ENCODE measurements at regions not wholly inside any gene's neighbourhood (a gene's known extent, or its start where the extent isn't known, plus 50 kb on each side); places are given as distances from the start of the nearest gene placed in this dataset.

DNA sequence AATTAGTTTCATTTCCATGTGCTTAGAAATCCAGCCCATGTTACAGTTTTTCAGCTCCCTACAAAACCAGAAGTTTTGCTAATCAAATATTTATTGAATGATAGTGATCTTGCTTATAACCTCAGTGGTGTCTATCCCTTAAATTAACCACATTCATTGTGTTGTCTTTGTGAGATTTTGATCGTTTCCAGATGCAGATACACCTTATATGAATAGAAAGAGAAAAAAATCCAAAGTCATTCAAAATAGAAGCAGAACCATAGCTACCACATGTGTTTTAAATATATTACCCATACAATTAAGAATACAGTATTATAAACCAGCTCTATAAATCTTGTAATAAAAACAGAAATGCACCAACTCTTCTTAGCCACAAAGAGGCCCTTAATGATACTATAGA, 60.6 kb upstream of the RREB1 start:
- no peak overlapping the region for H3K27ac ChIP-seq
- TF ChIP-seq ZFX (IDR thresholded peaks at IDR 0.05), result no peak
- TF ChIP-seq, protein P1, sequence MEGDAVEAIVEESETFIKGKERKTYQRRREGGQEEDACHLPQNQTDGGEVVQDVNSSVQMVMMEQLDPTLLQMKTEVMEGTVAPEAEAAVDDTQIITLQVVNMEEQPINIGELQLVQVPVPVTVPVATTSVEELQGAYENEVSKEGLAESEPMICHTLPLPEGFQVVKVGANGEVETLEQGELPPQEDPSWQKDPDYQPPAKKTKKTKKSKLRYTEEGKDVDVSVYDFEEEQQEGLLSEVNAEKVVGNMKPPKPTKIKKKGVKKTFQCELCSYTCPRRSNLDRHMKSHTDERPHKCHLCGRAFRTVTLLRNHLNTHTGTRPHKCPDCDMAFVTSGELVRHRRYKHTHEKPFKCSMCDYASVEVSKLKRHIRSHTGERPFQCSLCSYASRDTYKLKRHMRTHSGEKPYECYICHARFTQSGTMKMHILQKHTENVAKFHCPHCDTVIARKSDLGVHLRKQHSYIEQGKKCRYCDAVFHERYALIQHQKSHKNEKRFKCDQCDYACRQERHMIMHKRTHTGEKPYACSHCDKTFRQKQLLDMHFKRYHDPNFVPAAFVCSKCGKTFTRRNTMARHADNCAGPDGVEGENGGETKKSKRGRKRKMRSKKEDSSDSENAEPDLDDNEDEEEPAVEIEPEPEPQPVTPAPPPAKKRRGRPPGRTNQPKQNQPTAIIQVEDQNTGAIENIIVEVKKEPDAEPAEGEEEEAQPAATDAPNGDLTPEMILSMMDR (conservative IDR thresholded peaks at IDR 0.05), result no peak

DNA sequence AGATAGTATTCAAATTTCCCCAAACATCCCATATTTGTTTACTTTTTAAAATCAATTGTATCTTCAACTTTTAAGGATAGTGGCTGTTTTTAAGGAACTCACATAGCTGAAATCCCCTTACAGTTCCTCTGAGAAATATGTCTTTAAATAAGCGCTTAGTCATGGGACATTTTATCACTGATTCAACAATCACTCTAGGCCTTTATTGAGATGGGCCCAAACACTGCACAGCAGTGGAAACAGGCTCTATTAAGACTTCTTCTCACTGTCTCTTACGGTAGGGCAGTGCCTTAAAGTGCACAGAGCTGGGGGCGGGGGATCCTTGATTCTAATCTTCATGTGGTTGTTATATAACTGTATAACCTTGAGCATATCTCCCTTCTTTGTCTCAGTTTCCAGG, 59.8 kb upstream of the RREB1 start:
- no peak overlapping the region for H3K27ac ChIP-seq
- TF ChIP-seq ZFX (IDR thresholded peaks at IDR 0.05), result no peak
- TF ChIP-seq, protein P1 (conservative IDR thresholded peaks at IDR 0.05), result no peak

DNA sequence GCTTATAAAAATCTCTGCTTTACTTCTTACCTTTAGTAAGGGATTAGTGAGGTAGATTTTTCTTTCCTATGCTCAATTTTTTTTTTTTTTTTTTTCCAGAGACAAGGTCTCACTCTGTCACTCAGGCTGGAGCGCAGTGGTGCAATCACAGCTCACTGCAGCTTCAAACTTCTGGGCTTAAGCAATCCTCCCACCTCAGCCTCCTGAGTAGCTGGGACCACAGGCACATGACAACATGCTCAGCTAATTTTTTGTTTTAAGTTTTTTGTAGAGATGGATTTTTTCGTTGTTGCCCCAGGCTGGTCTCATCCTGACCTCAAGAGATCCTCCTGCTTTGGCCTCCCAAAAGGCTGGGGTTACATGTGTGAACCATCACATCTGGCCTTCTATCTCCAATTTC, 58.9 kb upstream of the RREB1 start:
- no peak overlapping the region for H3K27ac ChIP-seq
- TF ChIP-seq ZFX (IDR thresholded peaks at IDR 0.05), result no peak
- TF ChIP-seq, protein P1 (conservative IDR thresholded peaks at IDR 0.05), result no peak

DNA sequence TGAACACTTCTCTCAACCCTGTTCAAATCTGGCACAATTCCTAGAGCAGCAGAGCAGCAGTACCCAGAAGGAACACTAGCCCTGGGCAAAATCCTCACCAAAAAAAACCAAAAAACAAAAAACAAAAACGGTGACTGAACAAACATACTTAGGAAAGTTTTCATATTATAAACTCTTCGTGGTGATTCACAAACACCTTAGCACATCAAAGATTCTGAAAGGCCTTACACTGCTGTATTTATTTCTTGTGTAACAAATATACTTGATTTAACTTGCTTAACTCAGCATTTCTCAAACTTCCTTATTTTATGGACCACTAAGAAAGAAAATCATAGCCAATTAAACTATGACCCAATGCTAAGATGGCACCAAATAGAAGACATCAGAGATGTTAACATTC, 57.8 kb upstream of the RREB1 start:
- no peak overlapping the region for H3K27ac ChIP-seq

DNA sequence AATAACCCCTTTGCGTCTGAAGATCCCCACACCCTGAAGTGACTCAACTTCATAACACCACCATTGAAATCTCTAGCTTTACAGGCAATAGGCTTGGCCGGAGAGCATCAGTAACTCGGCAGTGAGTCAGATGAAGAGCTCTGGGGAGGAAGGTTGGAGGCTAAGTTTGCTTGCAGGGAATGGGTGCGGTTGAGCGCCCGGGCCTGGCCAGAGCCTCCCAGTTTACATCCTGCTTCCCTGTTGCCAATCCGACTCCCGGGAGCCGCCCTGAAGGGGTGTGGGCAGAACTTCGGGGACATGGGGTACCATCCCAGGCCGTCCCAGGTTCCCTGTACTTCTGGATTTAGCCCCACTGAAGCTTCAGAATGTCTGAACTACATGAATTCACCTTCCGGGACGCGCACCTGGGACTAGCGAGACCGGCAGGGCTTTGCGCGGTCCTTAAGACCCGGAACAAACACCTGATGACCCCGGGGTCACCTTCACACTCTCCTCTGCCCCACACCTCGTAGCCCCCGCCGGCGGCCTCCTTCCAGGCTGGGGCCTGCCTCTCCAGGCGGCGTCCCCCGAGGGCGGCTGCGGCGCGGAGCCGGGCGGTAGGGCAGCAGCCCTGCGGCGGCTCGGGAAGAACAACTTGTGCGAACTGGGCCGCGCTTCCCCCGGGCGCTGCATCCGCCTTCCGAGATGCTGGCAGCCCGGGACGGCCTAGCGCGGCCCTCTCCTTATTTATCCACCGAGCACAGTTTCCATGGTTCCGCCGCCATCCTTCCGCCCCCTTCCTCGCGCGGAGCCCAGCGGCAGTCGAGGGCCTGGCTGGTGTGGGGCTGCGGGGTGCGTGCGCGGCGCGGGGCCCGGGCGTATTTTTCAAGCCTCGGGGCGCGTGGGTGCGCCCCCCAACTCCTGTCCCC, 56.6 kb upstream of the RREB1 start:
- TF ChIP-seq, protein P1 (conservative IDR thresholded peaks at IDR 0.05), result no peak
- no peak for TF ChIP-seq ZFX (IDR thresholded peaks at IDR 0.05)
- H3K27ac ChIP-seq, result no peak overlapping the region

More for the DNA sequence above, 57.8 kb upstream of the RREB1 start:
- TF ChIP-seq ZFX (IDR thresholded peaks at IDR 0.05), result no peak
- TF ChIP-seq, protein P1 (conservative IDR thresholded peaks at IDR 0.05), result no peak

DNA sequence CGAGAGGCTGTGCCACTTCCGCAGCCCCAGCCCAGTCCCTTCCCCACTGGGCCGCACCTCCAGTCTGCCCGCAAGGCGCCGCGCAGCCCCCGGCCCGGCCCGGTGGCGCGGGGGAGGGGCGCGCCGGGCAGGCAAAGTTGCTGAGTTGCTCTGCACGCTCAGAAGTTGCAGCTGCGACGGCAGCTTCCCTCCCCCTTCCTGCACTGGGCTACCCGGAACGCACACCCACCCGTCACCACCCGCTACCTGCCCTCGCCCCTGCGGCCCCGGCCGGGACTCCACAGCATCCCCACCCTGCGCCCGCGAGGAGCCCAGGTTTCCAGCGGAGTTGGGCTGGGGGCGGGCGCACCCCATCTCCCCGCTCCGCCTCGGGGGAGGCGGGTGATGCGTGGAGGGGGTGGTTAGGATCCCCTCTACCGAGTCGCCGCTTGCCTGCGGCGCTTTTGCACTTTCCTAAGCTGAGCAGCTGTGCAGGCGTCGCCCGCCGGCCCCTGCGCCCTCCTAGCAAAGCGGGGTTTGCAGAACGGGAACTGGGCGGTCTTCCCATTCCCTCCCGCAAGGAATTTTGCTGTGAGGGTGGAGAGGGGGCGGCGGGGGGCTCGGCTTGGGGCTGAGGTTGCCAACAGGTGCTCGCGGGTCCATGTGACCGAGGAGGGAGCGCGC, 55.9 kb upstream of the RREB1 start:
- TF ChIP-seq, protein P1 (conservative IDR thresholded peaks at IDR 0.05), result no peak
- TF ChIP-seq ZFX (IDR thresholded peaks at IDR 0.05), result no peak
- H3K27ac ChIP-seq, result no peak overlapping the region

DNA sequence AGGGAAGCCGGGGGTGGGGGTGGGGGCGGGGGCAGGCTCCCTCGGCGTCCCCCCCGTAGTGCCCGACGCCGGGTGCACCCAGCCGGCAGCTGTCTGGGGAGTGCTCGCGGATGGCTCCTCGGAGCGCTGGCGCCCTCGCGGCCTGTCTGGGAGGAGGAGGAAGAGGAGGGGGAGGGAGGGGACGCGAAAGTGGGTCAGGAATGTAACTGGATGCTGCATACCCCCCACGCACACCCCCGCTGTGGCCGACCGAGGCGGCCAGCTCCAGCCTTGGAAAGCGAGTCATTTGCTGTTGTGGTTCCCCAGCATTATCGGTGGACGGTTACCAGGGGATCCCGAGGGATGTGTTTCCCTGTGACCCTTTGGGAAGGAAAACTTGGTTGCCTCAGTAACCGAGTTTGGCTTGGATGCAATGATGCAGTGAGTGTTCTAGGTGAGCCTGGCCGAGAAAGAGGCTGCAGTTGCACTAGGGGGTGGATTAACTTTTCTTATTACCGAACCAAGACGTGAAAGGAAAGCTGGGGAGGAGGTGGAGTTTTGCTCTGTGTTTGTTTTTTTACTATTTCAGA, 55.2 kb upstream of the RREB1 start:
- TF ChIP-seq, protein P1 (conservative IDR thresholded peaks at IDR 0.05), result no peak
- no peak for TF ChIP-seq ZFX (IDR thresholded peaks at IDR 0.05)
- H3K27ac ChIP-seq, result no peak overlapping the region
